GM21367 (cell line): ENCODE measurements at regions not wholly inside any gene's neighbourhood (a gene's known extent, or its start where the extent isn't known, plus 50 kb on each side); places are given as distances from the start of the nearest gene placed in this dataset.

ENCODE experiments used
- ATAC-seq: cut with Tn5 transposase; IDR thresholded peaks from one replicate; pipeline ENCODE4 v1.9.1; 2021; ENCODE audit not compliant: unreplicated experiment

- ATAC-seq: no peak
Measured at GRCh38 chr6:84526631-84527030, 237.8 kb downstream of the TBX18 start.

DNA sequence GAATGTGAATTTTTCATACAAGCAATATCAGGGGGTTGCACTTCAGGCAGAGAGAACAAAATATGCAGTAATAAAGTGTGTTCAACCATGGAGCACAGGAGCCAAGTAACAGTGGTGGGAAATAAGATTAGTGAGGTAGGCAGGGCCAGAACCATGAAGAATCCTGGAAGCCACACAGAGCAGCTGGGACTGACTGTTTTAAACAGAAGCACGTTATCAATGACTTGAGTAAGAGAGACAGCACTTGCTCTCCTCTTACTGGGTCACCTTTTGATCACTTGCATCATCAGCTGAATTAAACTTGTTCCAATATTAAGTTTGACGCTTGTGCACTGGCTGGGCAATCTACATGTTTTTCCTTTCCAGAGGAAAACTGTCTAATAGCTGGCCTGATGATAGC is 238.5 kb downstream of the TBX18 start:
- ATAC-seq: no peak

GRCh38 chr6:84524636-84525035 is 239.8 kb downstream of the TBX18 start:
- ATAC-seq: no peak

- ATAC-seq: no peak
Measured at GRCh38 chr6:84522135-84522549, 242.3 kb downstream of the TBX18 start.

- ATAC-seq: no peak
Measured at GRCh38 chr6:84521511-84521910, 242.9 kb downstream of the TBX18 start.

DNA sequence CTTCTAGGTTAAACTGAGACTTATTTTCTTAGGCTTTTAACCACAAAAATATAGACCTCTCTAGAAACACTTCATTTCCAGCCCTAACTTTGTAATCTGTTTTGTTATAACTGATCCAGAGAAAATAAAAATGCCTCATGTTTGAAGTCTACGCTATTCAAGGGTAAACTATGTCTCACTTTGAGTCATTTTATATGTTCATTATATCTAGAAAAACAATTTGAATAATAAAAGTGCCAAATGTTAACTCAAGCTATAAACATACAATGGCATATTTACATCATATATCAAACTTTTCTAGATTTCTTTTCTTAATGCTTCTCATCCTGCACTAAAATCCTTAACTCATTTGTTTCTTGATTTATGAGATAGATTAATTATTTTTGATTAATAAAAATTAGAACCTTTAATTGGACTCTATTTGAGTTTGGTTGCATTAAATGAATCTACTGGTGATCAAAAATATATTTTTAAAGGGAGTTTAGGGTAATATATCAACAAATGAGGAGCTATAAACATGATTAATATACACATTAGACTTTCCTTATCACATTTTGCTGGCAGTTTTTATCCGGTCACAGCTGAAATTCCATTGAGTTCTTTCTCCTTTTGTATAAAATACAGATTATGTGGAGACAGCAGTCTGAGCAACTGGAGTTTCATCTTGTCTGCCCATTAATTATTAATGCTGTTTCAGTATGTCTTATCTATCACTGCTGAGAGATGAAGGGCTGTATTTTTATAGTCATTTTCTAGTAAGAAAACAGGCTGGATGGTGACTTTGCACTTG is 246.5 kb downstream of the TBX18 start:
- no peak for ATAC-seq

- no peak for ATAC-seq
Measured at GRCh38 chr6:84516154-84516553, 248.2 kb downstream of the TBX18 start.

DNA sequence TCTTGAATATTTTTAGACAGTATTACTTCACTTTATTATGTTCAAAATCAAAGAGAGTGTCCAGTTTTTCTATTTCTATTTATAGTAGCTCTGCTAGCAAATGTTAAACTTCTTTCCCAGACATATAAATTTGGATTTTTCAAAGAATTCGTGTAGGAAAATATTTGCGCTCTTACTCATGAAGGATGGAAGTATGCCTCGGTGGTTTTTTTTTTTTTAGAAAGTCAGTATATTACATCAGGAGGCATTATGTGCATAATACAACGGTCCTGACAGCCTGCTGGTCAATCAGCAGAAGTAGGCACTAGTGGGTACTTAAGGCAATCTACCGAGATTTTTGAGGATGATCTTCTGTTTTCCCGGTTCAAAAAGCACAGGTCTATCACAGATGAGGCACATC is 249.3 kb downstream of the TBX18 start:
- no peak for ATAC-seq

- ATAC-seq: no peak
Measured at GRCh38 chr6:84514089-84514971, 250.1 kb downstream of the TBX18 start.

DNA sequence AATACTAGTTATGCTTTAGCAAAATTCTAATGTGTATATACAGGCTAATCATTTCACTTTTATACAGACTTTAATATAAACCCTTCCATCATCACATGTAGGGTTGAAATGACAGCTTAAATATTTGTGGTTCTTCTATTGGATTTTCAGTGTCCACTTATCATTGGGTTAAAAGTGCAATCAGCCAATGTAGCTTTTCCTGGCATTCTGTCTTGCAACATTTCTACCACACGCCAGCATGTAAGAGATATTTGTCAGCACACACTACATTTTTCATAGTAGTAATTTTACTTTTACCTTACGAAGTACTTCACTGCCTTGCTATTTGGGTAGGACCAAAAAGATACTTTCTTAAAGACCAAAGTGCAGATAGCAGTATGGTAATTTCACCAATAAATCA is 252.0 kb downstream of the TBX18 start:
- ATAC-seq: no peak

- no peak for ATAC-seq
Measured at GRCh38 chr6:84511929-84512328, 252.5 kb downstream of the TBX18 start.

GRCh38 chr6:84508981-84509380 is 255.4 kb downstream of the TBX18 start:
- ATAC-seq: no peak

DNA sequence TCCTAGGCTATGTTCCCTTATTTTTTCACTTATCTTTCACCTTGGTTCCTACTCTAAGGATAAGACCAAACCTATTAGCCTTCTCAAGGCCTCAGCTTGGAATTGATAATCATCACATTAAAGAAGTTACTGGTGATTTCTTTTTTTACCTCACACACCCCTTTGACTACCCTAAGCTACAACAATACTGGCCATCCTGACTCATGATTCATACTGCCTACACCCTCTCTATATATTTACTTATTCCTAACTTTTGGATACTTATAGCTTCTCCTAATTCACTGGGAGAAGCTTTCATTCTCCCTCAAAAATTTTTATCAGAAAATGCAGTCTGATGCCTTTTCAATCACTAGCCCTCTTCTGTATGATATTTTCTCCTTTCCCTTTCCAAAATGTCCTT is 256.1 kb downstream of the TBX18 start:
- ATAC-seq: no peak

DNA sequence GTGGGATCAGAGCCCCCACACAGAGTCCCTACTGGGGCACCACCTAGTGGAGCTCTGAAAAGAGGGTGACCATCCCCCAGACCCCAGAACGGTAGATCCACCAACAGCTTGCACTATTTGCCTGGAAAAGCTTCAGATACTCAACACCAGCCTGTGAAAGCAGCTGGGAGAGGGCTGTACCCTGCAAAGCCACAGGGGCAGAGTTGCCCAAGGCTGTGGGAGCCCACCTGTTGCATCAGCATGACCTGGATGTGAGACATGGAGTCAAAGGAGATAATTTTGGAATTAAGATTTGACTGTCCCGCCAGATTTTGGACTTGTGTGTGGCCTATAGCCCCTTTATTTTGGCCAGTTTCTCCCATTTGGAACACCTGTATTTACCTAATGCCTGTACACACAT is 260.4 kb downstream of the TBX18 start:
- ATAC-seq: no peak

GRCh38 chr6:84501315-84501714 is 263.1 kb downstream of the TBX18 start:
- ATAC-seq: no peak

DNA sequence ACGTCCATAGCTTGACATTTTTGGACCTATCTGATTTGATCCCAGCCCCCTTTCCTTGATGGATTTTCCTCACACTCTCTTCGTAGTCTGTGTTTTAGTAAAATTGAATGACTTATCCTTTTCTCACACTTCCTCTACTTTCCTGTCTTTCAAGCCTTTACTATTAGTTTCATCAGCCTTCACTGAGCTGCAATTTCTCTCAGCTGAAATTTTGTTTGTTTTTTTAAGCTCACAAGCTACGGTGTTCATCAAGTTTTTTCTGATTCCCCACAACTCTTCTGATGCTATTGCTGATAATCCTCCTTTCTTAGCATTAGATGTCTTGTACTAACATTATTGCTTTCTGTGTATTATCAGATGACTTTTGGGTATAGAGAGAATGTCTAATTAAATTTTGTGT is 263.7 kb downstream of the TBX18 start:
- ATAC-seq: no peak

GRCh38 chr6:84498905-84499304 is 265.5 kb downstream of the TBX18 start:
- no peak for ATAC-seq

DNA sequence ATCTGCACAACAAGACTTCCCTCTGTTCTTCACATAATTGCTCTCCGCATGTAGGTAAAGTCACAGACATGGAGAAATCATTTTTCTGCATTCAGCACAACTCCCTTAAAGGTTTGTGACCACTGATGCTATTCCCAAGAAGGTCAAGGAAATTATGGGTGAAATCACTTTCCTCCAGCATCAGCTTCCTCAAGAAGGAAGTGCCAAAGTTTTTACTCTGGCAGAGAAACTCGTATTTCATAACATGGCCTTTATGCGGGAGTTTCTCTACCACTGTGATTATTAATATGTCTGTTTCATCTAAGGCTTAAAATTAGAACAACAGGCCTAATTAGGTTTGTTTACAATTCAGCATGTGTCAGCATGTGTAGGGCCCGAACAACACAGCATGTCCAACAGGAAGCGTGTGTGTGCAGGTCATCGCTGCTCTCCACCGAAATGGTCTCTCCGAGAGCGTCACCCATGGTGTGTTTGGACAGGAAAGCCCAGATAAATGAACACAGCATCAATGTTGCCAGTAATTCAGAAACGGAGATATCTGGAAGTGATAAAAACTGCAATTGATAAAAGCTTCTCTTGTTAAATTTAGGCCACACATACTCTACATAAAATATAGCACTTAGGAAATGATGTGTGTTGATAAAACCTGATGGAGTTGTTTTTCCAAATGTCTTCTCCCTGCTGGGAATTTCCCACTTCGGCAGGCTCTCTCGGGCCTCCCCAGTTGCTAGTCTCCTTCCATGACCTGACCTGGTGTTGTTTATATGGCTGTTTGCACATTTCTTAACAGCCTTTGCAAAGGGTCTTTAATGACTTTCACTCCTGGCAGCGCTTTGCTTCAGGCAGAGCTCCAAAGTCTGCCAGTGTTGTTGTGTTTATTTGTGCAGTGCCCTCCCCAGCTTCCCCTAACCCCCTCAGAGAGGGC is 265.1 kb upstream of the CEP162 start:
- no peak for ATAC-seq

DNA sequence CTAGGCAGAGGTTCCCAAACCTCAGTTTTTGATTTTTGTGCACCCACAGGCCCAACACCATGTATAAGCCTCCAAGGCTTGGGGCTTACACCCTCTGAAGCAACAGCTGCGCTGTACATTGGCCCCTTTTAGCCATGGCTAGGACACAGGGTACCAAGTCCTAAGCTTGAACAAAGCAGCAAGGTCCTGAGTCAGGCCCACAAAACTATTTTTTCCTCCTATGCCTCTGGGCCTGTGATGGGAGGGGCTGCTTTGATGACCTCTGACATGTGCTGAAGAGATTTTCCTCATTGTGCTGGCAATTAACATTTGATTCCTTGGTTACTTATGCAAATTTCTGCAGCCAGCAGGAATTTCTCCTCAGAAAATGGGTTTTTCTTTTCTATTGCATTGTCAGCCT is 262.2 kb upstream of the CEP162 start:
- no peak for ATAC-seq

GRCh38 chr6:84486526-84486925 is 259.1 kb upstream of the CEP162 start:
- no peak for ATAC-seq

DNA sequence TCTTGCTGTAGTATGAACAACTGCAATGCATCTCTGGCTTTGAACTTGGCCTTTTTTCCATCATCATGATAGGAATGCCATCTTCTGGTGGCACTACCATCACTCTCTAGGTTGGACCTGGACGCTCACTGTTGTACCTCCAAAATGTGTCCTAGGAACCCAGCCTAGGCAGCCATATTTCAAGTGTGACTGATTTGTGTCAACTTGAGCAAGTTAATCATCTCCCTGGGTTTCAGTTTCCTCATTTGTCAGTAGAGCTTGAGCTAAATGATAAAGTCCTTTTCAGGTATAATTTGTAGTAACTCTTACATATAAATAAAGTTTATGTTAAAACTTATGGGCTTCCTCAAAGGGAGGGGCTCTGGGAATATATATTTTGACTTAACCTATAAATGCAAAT is 241.7 kb upstream of the CEP162 start:
- ATAC-seq: no peak
